B cell (primary cell): ENCODE measurements at regions not wholly inside any gene's neighbourhood (a gene's known extent, or its start where the extent isn't known, plus 50 kb on each side); places are given as distances from the start of the nearest gene placed in this dataset.

Experiments
- ATAC-seq: fragments of 200-7000 bp; cut with Tn5 transposase; one replicate; pipeline ENCODE4 v1.10.0; 2021; ENCODE audit warnings: low read depth, mild to moderate bottlenecking, moderate number of reproducible peaks, moderate library complexity
- CTCF ChIA-PET: fragments of 350-600 bp; sonication (Branson Sonifier 250); formaldehyde crosslinking; loops from one replicate; lab custom pipeline; 2021; ENCODE audit warnings: antibody characterized with exemption, inconsistent platforms; lab: Charles Lee
- POLR2A ChIA-PET: fragments of 350-600 bp; sonication (Branson Sonifier 250); formaldehyde crosslinking; loops from one replicate; lab custom pipeline; 2021; ENCODE audit warnings: antibody characterized with exemption; lab: Charles Lee
- DNase-seq: peaks from one replicate; pipeline ENCODE4 v3.0.0; 2013
- H2AFZ ChIP-seq: 2 replicates; pipeline ENCODE4 v1.6.1; 2012; ENCODE audit warnings: mild to moderate bottlenecking, low read depth, low read length; ENCODE audit not compliant: insufficient read depth, poor library complexity, severe bottlenecking
- H3K27ac ChIP-seq, 2 donors: 1 replicate in 1 of 2; 2 replicates in 1 of 2; pipeline ENCODE4 v1.5.1; 2012 to 2013; ENCODE audit warnings: low read length in 2 of 2, mild to moderate bottlenecking in 2 of 2, moderate library complexity in 1 of 2
- H3K27me3 ChIP-seq, 4 experiments: fragments of 200-600 bp in 1 of 4; sonication (generic) in 1 of 4; replicated peaks in 1 of 4; 1 replicate in 2 of 4; 2 replicates in 2 of 4; pipeline versions ENCODE4 v1.6.1 to v1.7.0; 2013 to 2016; ENCODE audit warnings: low read length in 3 of 4, mild to moderate bottlenecking in 2 of 4, mixed read lengths in 1 of 4, moderate library complexity in 1 of 4; ENCODE audit not compliant: insufficient read depth in 4 of 4, control insufficient read depth in 3 of 4; ENCODE audit errors: control extremely low read depth in 1 of 4
- H3K36me3 ChIP-seq, 2 experiments: replicated peaks in 1 of 2; 1 replicate in 1 of 2; 2 replicates in 1 of 2; pipeline versions ENCODE4 v1.6.1 to v1.7.1; 2013; ENCODE audit warnings: low read length in 1 of 2; ENCODE audit not compliant: insufficient read depth in 2 of 2, control insufficient read depth in 1 of 2; ENCODE audit errors: control extremely low read depth in 1 of 2, extremely low read depth in 1 of 2
- H3K4me1 ChIP-seq, 2 donors: fragments of 200-600 bp in 1 of 2; sonication (generic) in 1 of 2; 1 replicate in 1 of 2; 2 replicates in 1 of 2; pipeline versions ENCODE4 v1.5.1 to v1.6.1; 2013 to 2017; ENCODE audit warnings: low read length in 2 of 2; ENCODE audit not compliant: control insufficient read depth in 2 of 2, insufficient read depth in 2 of 2
- H3K4me2 ChIP-seq: replicated peaks from 2 replicates; pipeline ENCODE3; 2012; ENCODE audit warnings: mild to moderate bottlenecking, low read depth, low read length; ENCODE audit not compliant: poor library complexity, severe bottlenecking
- H3K4me3 ChIP-seq, 5 experiments: fragments of 200-600 bp in 1 of 5; sonication (generic) in 1 of 5; 1 replicate in 3 of 5; 2 replicates in 2 of 5; pipeline versions ENCODE4 v1.5.1 to v1.7.0; 2011 to 2016; ENCODE audit warnings: low read length in 4 of 5, mild to moderate bottlenecking in 4 of 5, low read depth in 2 of 5, control low read depth in 1 of 5, moderate library complexity in 1 of 5; ENCODE audit not compliant: insufficient read depth in 1 of 5; ENCODE audit errors: control extremely low read depth in 1 of 5, extremely low read depth in 1 of 5
- H3K79me2 ChIP-seq: fragments of 200-600 bp; sonication (generic); one replicate; pipeline ENCODE4 v1.6.0; 2016; ENCODE audit warnings: low read length; ENCODE audit not compliant: control insufficient read depth, insufficient read depth
- H3K9ac ChIP-seq: fragments of 200-600 bp; sonication (generic); 2 replicates; pipeline ENCODE4 v1.6.1; 2017; ENCODE audit warnings: mild to moderate bottlenecking, low read length, moderate library complexity
- H3K9me3 ChIP-seq, 3 donors: one replicate each; pipeline versions ENCODE4 v1.6.1 to v1.7.1; 2013; ENCODE audit warnings: low read length in 2 of 3; ENCODE audit not compliant: control insufficient read depth in 2 of 3, insufficient read depth in 1 of 3; ENCODE audit errors: control extremely low read depth in 1 of 3
- H4K20me1 ChIP-seq: 2 replicates; pipeline ENCODE4 v1.6.0; 2012; ENCODE audit warnings: mild to moderate bottlenecking, low read length; ENCODE audit not compliant: insufficient read depth, control insufficient read depth, poor library complexity, severe bottlenecking
- H3K27ac Mint-ChIP-seq: one replicate; pipeline ENCODE4 v1.8.0; 2021; ENCODE audit warnings: mixed read lengths
- H3K27me3 Mint-ChIP-seq: one replicate; pipeline ENCODE4 v1.8.0; 2021; ENCODE audit warnings: mixed read lengths
- H3K4me1 Mint-ChIP-seq: one replicate; pipeline ENCODE4 v1.8.0; 2021; ENCODE audit warnings: mixed read lengths
- H3K4me3 Mint-ChIP-seq: one replicate; pipeline ENCODE4 v1.8.0; 2021; ENCODE audit warnings: mixed read lengths
- H3K9me3 Mint-ChIP-seq: one replicate; pipeline ENCODE4 v1.8.0; 2022; ENCODE audit warnings: mixed read lengths; ENCODE audit not compliant: insufficient read depth
- CTCF ChIP-seq: fragments of 200-600 bp; IDR thresholded peaks from one replicate; pipeline ENCODE4 v1.8.0; 2022; ENCODE audit warnings: antibody characterized with exemption, mild to moderate bottlenecking
- EZH2 ChIP-seq: IDR thresholded peaks from 2 replicates; pipeline ENCODE4 v1.6.1; 2012; ENCODE audit warnings: borderline replicate concordance, low read depth, mild to moderate bottlenecking, moderate library complexity, low read length; ENCODE audit not compliant: insufficient read depth, poor library complexity, severe bottlenecking
- WGBS: methylation state at CpG from one replicate; pipeline ENCODE4 v1.1.5; 2013; ENCODE audit warnings: missing lambda C conversion rate; ENCODE audit not compliant: insufficient coverage; 5-methylcytosine and 5-hydroxymethylcytosine counted together
- intact Hi-C: fragments of 100-400 bp; cut with micrococcal nuclease; formaldehyde crosslinking; loops from one replicate; pipeline ENCODE4 v1.10.0; 2022

- H3K9me3 Mint-ChIP-seq: no peaks in the 10 kb centered on the region
Measured at GRCh38 chr6:133730881-133731280, 158.0 kb upstream of the TCF21 start.

DNA sequence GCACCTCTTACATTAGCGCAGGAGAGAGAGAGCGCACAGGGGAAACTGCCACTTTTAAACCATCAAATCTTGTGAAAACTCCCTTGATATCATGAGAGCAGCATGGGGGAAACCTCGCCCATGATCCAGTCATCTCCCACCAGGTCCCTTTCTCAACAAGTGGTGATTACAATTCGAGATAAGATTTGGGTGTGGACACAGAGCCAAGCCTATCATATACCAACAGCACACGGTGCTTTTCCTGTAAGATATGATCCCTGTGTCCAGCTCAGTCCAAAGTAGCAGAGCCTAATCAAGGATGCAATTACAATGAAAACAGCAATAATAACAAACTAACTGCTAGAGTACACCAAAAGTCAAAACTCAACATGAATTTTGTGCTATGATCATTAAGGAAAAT, 148.7 kb upstream of the TCF21 start:
- Mint-ChIP-seq H3K4me3 (no peak overlapping the region), H3K27me3 (no peaks in the 10 kb centered on the region), H3K4me1 (no peaks in the 10 kb centered on the region), H3K27ac (no peak overlapping the region), H3K9me3 (no peaks in the 10 kb centered on the region)
- H3K4me3 ChIP-seq: no peak overlapping the region
- intact Hi-C loops: no loop called here
- POLR2A ChIA-PET: no interaction called here
- H3K27me3 ChIP-seq: no peaks in the 10 kb centered on the region
- no peak overlapping the region for H3K9ac ChIP-seq
- no peak for DNase-seq
- no peaks in the 10 kb centered on the region for H3K79me2 ChIP-seq
- H3K27ac ChIP-seq: no peak overlapping the region
- H2AFZ ChIP-seq: no peak overlapping the region
- CTCF ChIA-PET: no interaction called here
- H3K4me1 ChIP-seq: no peaks in the 10 kb centered on the region
- H3K36me3 ChIP-seq: no peaks in the 10 kb centered on the region
- no peaks in the 10 kb centered on the region for H4K20me1 ChIP-seq
- TF ChIP-seq EZH2: no peak
- WGBS: 70% methylated on average over 2 of the region's 5 CpGs
- no peak for ATAC-seq
- no peak overlapping the region for H3K4me2 ChIP-seq
- H3K9me3 ChIP-seq: no peaks in the 10 kb centered on the region

More at GRCh38 chr6:133730881-133731280, 158.0 kb upstream of the TCF21 start:
- Histone ChIP-seq H3K9me3 (peaks cover 0 to 3% (median 0%) of the 10 kb centered on the region in 3 donors), H3K9ac (no peak overlapping the region), H3K27me3 (no peaks in the 10 kb centered on the region), H3K79me2 (no peaks in the 10 kb centered on the region), H3K4me2 (no peak overlapping the region), H4K20me1 (no peaks in the 10 kb centered on the region), H2AFZ (no peak overlapping the region), H3K27ac (no peak overlapping the region), H3K4me1 (no peaks in the 10 kb centered on the region), H3K4me3 (no peak overlapping the region), H3K36me3 (no peaks in the 10 kb centered on the region)
- ChIA-PET CTCF (no interaction called here), POLR2A (no interaction called here)
- ATAC-seq (no peak), DNase-seq (no peak)
- H3K27ac Mint-ChIP-seq: no peak overlapping the region
- no peaks in the 10 kb centered on the region for H3K27me3 Mint-ChIP-seq
- no peaks in the 10 kb centered on the region for H3K4me1 Mint-ChIP-seq
- WGBS: 55% methylated on average over 2 of the region's 4 CpGs
- intact Hi-C loops: no loop called here
- TF ChIP-seq EZH2 (no peak), CTCF (no peak)
- no peak overlapping the region for H3K4me3 Mint-ChIP-seq
